Activated CD4-positive, alpha-beta memory T cell treated with anti-CD3 and anti-CD28 coated beads, Interleukin-2, amount 10 ng/mL, durations not matched to agents 7 days and 5 days (primary cell): ENCODE measurements at regions not wholly inside any gene's neighbourhood (a gene's known extent, or its start where the extent isn't known, plus 50 kb on each side); places are given as distances from the start of the nearest gene placed in this dataset.

Experiments used
- CTCF ChIA-PET: fragments of 350-600 bp; sonication (Branson Sonifier 250); formaldehyde crosslinking; loops from one replicate; lab custom pipeline; 2021; ENCODE audit warnings: antibody characterized with exemption, inconsistent platforms; lab: Charles Lee
- POLR2A ChIA-PET: fragments of 350-600 bp; sonication (Branson Sonifier 250); formaldehyde crosslinking; loops from one replicate; lab custom pipeline; 2021; ENCODE audit warnings: antibody characterized with exemption; lab: Charles Lee
- DNase-seq: peaks from one replicate; pipeline ENCODE4 v3.0.0-alpha.2; 2020
- H3K27ac Mint-ChIP-seq: one replicate; pipeline ENCODE4 v1.8.0; 2021; ENCODE audit warnings: mild to moderate bottlenecking, mixed read lengths
- H3K27me3 Mint-ChIP-seq: one replicate; pipeline ENCODE4 v1.8.0; 2021; ENCODE audit warnings: mixed read lengths
- H3K36me3 Mint-ChIP-seq: one replicate; pipeline ENCODE4 v1.8.0; 2021; ENCODE audit warnings: low read depth, mixed read lengths
- H3K4me1 Mint-ChIP-seq: one replicate; pipeline ENCODE4 v1.8.0; 2021; ENCODE audit warnings: mixed read lengths
- H3K4me3 Mint-ChIP-seq: one replicate; pipeline ENCODE4 v1.8.0; 2021; ENCODE audit warnings: mild to moderate bottlenecking, mixed read lengths
- H3K9me3 Mint-ChIP-seq: one replicate; pipeline ENCODE4 v1.8.0; 2021; ENCODE audit warnings: mixed read lengths

- Mint-ChIP-seq H3K4me3 (no peak overlapping the region), H3K27ac (no peak overlapping the region), H3K36me3 (no peaks in the 10 kb centered on the region), H3K4me1 (peaks cover 32% of the 10 kb centered on the region), H3K9me3 (peaks cover 5% of the 10 kb centered on the region), H3K27me3 (peaks cover 9% of the 10 kb centered on the region)
- CTCF ChIA-PET: no interaction called here
- POLR2A ChIA-PET: no interaction called here
- DNase-seq: no peak
These were observed 116.0 kb upstream of the INHBA start for GRCh38 chr7:41818765-41819398.

GRCh38 chr7:41817386-41817785 is 114.5 kb upstream of the INHBA start:
- POLR2A ChIA-PET: no interaction called here
- peaks cover 9% of the 10 kb centered on the region for H3K27me3 Mint-ChIP-seq
- CTCF ChIA-PET: no interaction called here
- H3K27ac Mint-ChIP-seq: no peak overlapping the region
- DNase-seq: peak; percentile 42
- H3K36me3 Mint-ChIP-seq: no peaks in the 10 kb centered on the region
- peaks cover 5% of the 10 kb centered on the region for H3K9me3 Mint-ChIP-seq
- H3K4me3 Mint-ChIP-seq: no peak overlapping the region
- H3K4me1 Mint-ChIP-seq: peaks cover 32% of the 10 kb centered on the region

- Mint-ChIP-seq H3K36me3 (no peaks in the 10 kb centered on the region), H3K9me3 (peaks cover 5% of the 10 kb centered on the region), H3K27me3 (peaks cover 9% of the 10 kb centered on the region), H3K27ac (peak overlapping the region; percentile 52), H3K4me1 (peaks cover 32% of the 10 kb centered on the region), H3K4me3 (no peak overlapping the region)
- peak; percentile 57 for DNase-seq
- ChIA-PET POLR2A (no interaction called here), CTCF (no interaction called here)
These were observed 113.2 kb upstream of the INHBA start for GRCh38 chr7:41816111-41816510.

GRCh38 chr7:41814888-41815287 is 112.0 kb upstream of the INHBA start:
- H3K9me3 Mint-ChIP-seq: peaks cover 5% of the 10 kb centered on the region
- no peak overlapping the region for H3K27ac Mint-ChIP-seq
- no peak overlapping the region for H3K4me3 Mint-ChIP-seq
- ChIA-PET POLR2A (interaction anchor here (1.1 kb wide), 1 partner anchor 67 kb away, joined by 3 read pairs; no protein-coding TSS in a partner anchor), CTCF (no interaction called here)
- no peaks in the 10 kb centered on the region for H3K36me3 Mint-ChIP-seq
- peaks cover 32% of the 10 kb centered on the region for H3K4me1 Mint-ChIP-seq
- peaks cover 9% of the 10 kb centered on the region for H3K27me3 Mint-ChIP-seq
- no peak for DNase-seq

- no peaks in the 10 kb centered on the region for H3K27me3 Mint-ChIP-seq
- ChIA-PET CTCF (no interaction called here), POLR2A (no interaction called here)
- no peaks in the 10 kb centered on the region for H3K9me3 Mint-ChIP-seq
- no peak overlapping the region for H3K27ac Mint-ChIP-seq
- no peaks in the 10 kb centered on the region for H3K36me3 Mint-ChIP-seq
- H3K4me3 Mint-ChIP-seq: no peak overlapping the region
- no peak for DNase-seq
- H3K4me1 Mint-ChIP-seq: peaks cover 32% of the 10 kb centered on the region
These were observed 110.4 kb upstream of the INHBA start for GRCh38 chr7:41813286-41813685.

GRCh38 chr7:41811941-41812340 is 109.1 kb upstream of the INHBA start:
- no peaks in the 10 kb centered on the region for H3K9me3 Mint-ChIP-seq
- no peaks in the 10 kb centered on the region for H3K36me3 Mint-ChIP-seq
- POLR2A ChIA-PET: no interaction called here
- no peak overlapping the region for H3K27ac Mint-ChIP-seq
- no peak for DNase-seq
- H3K27me3 Mint-ChIP-seq: no peaks in the 10 kb centered on the region
- CTCF ChIA-PET: no interaction called here
- peaks cover 25% of the 10 kb centered on the region for H3K4me1 Mint-ChIP-seq
- H3K4me3 Mint-ChIP-seq: no peak overlapping the region

GRCh38 chr7:41809940-41810576 is 107.2 kb upstream of the INHBA start:
- DNase-seq: no peak
- ChIA-PET CTCF (no interaction called here), POLR2A (no interaction called here)
- H3K4me1 Mint-ChIP-seq: peaks cover 10% of the 10 kb centered on the region
- H3K4me3 Mint-ChIP-seq: no peak overlapping the region
- H3K27me3 Mint-ChIP-seq: no peaks in the 10 kb centered on the region
- no peaks in the 10 kb centered on the region for H3K9me3 Mint-ChIP-seq
- H3K36me3 Mint-ChIP-seq: no peaks in the 10 kb centered on the region
- H3K27ac Mint-ChIP-seq: no peak overlapping the region

- no peaks in the 10 kb centered on the region for H3K36me3 Mint-ChIP-seq
- ChIA-PET CTCF (no interaction called here), POLR2A (no interaction called here)
- H3K27me3 Mint-ChIP-seq: no peaks in the 10 kb centered on the region
- no peak overlapping the region for H3K4me3 Mint-ChIP-seq
- H3K27ac Mint-ChIP-seq: no peak overlapping the region
- H3K9me3 Mint-ChIP-seq: no peaks in the 10 kb centered on the region
- no peak for DNase-seq
- peaks cover 4% of the 10 kb centered on the region for H3K4me1 Mint-ChIP-seq
These were observed 106.6 kb upstream of the INHBA start for GRCh38 chr7:41809529-41809939.

- H3K4me3 Mint-ChIP-seq: no peak overlapping the region
- CTCF ChIA-PET: no interaction called here
- H3K4me1 Mint-ChIP-seq: peaks cover under 1% of the 10 kb centered on the region
- no peaks in the 10 kb centered on the region for H3K9me3 Mint-ChIP-seq
- no peak for DNase-seq
- no peak overlapping the region for H3K27ac Mint-ChIP-seq
- H3K27me3 Mint-ChIP-seq: no peaks in the 10 kb centered on the region
- POLR2A ChIA-PET: no interaction called here
- H3K36me3 Mint-ChIP-seq: no peaks in the 10 kb centered on the region
These were observed 106.2 kb upstream of the INHBA start for GRCh38 chr7:41809116-41809515.

- no peaks in the 10 kb centered on the region for H3K9me3 Mint-ChIP-seq
- H3K4me3 Mint-ChIP-seq: no peak overlapping the region
- H3K36me3 Mint-ChIP-seq: no peaks in the 10 kb centered on the region
- no peak for DNase-seq
- H3K27ac Mint-ChIP-seq: no peak overlapping the region
- no peaks in the 10 kb centered on the region for H3K27me3 Mint-ChIP-seq
- CTCF ChIA-PET: no interaction called here
- POLR2A ChIA-PET: no interaction called here
- H3K4me1 Mint-ChIP-seq: no peaks in the 10 kb centered on the region
These were observed 105.7 kb upstream of the INHBA start for GRCh38 chr7:41808541-41808940.

- H3K27ac Mint-ChIP-seq: no peak overlapping the region
- CTCF ChIA-PET: no interaction called here
- no peaks in the 10 kb centered on the region for H3K4me1 Mint-ChIP-seq
- no peaks in the 10 kb centered on the region for H3K36me3 Mint-ChIP-seq
- peaks cover 2% of the 10 kb centered on the region for H3K9me3 Mint-ChIP-seq
- POLR2A ChIA-PET: no interaction called here
- H3K27me3 Mint-ChIP-seq: no peaks in the 10 kb centered on the region
- DNase-seq: no peak
- no peak overlapping the region for H3K4me3 Mint-ChIP-seq
These were observed 100.7 kb upstream of the INHBA start for GRCh38 chr7:41803569-41803968.

GRCh38 chr7:41796331-41796730 is 93.4 kb upstream of the INHBA start:
- no peaks in the 10 kb centered on the region for H3K9me3 Mint-ChIP-seq
- H3K27me3 Mint-ChIP-seq: no peaks in the 10 kb centered on the region
- H3K27ac Mint-ChIP-seq: no peak overlapping the region
- ChIA-PET CTCF (no interaction called here), POLR2A (no interaction called here)
- H3K4me3 Mint-ChIP-seq: no peak overlapping the region
- no peak for DNase-seq
- H3K4me1 Mint-ChIP-seq: no peaks in the 10 kb centered on the region
- H3K36me3 Mint-ChIP-seq: no peaks in the 10 kb centered on the region

- ChIA-PET CTCF (no interaction called here), POLR2A (no interaction called here)
- Mint-ChIP-seq H3K27me3 (no peaks in the 10 kb centered on the region), H3K36me3 (no peaks in the 10 kb centered on the region), H3K4me3 (no peak overlapping the region), H3K9me3 (no peaks in the 10 kb centered on the region), H3K4me1 (no peaks in the 10 kb centered on the region), H3K27ac (no peak overlapping the region)
- DNase-seq: no peak
These were observed 92.5 kb upstream of the INHBA start for GRCh38 chr7:41795276-41795833.

GRCh38 chr7:41793556-41793955 is 90.7 kb upstream of the INHBA start:
- DNase-seq: no peak
- H3K27ac Mint-ChIP-seq: no peak overlapping the region
- H3K36me3 Mint-ChIP-seq: no peaks in the 10 kb centered on the region
- ChIA-PET POLR2A (no interaction called here), CTCF (no interaction called here)
- H3K4me3 Mint-ChIP-seq: no peak overlapping the region
- H3K4me1 Mint-ChIP-seq: no peaks in the 10 kb centered on the region
- no peaks in the 10 kb centered on the region for H3K27me3 Mint-ChIP-seq
- H3K9me3 Mint-ChIP-seq: peaks cover 2% of the 10 kb centered on the region
